ENCODE measurements at regions not wholly inside any gene's neighbourhood (a gene's known extent, or its start where the extent isn't known, plus 50 kb on each side); places are given as distances from the start of the nearest gene placed in this dataset.

DNA sequence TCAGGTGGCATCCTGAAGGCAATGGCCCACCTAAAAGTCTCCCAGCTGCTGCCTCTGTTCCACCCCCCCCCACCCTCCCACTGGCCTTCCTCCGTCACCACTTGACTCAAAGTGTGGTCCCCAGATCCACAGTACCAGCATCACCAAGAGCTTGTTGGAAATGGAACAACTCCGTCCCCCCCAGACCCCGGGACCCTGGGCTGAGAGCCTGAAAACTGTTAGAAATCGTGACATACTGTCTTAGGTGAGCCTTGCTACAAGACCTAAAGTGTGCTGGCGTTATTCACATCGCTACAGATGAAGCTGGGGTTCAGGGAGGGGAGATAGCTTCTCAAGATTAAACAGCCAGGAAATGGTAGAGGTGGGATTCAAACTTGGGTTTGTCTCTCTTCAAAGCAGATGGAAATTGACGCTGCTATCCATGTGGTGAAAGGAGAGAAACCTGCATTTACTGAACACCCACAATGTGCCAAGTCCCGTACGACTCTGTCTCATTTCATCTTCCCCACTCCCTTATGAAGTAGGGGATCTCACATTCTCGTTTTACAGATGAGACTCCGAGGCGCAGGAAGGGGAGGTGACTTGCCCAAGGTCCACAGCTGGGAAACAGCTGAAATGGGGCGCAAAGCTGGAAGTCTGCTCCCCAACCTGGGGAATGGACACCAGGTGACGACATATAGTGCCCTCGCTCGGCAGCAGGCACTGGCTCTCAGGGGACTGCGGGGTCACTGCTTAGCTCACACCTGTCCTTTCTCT is 52.8 kb upstream of the IFFO2 start:
- no peaks in the 10 kb centered on the region for H3K9me3 ChIP-seq
- intact Hi-C loops (cut with DNase I): no loop called here
- DNase-seq: no peak
- TF ChIP-seq, protein P1, sequence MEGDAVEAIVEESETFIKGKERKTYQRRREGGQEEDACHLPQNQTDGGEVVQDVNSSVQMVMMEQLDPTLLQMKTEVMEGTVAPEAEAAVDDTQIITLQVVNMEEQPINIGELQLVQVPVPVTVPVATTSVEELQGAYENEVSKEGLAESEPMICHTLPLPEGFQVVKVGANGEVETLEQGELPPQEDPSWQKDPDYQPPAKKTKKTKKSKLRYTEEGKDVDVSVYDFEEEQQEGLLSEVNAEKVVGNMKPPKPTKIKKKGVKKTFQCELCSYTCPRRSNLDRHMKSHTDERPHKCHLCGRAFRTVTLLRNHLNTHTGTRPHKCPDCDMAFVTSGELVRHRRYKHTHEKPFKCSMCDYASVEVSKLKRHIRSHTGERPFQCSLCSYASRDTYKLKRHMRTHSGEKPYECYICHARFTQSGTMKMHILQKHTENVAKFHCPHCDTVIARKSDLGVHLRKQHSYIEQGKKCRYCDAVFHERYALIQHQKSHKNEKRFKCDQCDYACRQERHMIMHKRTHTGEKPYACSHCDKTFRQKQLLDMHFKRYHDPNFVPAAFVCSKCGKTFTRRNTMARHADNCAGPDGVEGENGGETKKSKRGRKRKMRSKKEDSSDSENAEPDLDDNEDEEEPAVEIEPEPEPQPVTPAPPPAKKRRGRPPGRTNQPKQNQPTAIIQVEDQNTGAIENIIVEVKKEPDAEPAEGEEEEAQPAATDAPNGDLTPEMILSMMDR (IDR thresholded peaks at IDR 0.05): no peak
- no peak for ATAC-seq
- no peak overlapping the region for H3K4me3 ChIP-seq
- H3K36me3 ChIP-seq: no peaks in the 10 kb centered on the region
- H3K27ac ChIP-seq: no peak overlapping the region
- H3K4me1 ChIP-seq: peaks cover 22 to 31% of the 10 kb centered on the region in 2 donors
- peaks cover 0 to 3% of the 10 kb centered on the region in 2 donors for H3K27me3 ChIP-seq

DNA sequence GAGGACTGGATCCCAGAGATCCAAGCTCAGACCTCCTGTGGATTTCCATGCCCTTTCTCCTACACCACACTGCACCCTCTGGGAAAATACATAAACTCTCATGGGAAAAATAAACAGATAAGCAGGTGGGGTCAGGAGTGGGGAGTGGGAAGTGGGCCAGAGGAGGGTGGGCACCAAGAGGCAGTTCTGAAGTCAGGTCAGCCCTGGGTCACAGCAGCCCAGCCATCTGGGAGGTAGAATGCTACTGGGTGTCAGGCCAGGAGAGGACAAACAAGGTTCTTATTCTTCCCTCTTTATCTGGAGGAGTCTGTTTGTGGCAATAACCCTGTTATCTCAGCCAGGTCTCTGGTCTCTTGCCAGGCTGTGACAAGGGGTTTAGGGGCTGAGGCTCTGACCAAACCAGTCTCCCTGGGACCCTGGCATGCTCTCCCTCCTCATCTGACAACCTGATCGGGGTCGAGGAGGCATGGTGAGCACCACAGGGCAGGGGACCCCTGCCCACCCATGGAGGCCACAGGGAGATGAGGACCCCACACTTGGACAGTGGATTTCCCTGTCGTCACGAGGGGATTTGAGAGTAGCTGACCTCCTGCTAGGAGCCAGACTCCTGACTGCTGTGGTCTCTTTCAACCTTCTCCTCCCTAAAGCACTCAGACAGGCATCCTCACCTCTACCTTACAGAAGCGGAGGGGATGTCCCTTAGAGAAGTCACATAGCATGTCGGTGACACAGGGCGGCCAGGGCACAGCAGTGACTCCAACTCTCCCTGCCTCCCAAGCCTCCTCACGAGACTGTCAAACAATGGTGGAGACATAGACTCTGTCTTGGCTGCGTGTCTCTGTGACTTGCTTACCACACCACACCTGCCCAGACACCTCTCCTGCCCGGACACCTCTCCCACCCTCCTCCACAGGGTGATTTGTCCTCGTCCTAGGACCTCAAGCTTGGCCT is 51.3 kb upstream of the IFFO2 start:
- no peak overlapping the region for H3K27ac ChIP-seq
- peak in 1 of 4 donors; percentile 24 for DNase-seq
- H3K27me3 ChIP-seq: peaks cover 0 to 6% of the 10 kb centered on the region in 2 donors
- no peaks in the 10 kb centered on the region for H3K36me3 ChIP-seq
- H3K9me3 ChIP-seq: no peaks in the 10 kb centered on the region
- TF ChIP-seq, protein P1 (IDR thresholded peaks at IDR 0.05): no peak
- intact Hi-C loops (cut with DNase I): no loop called here
- no peak overlapping the region for H3K4me3 ChIP-seq
- no peak for ATAC-seq
- peaks cover 22 to 31% of the 10 kb centered on the region in 2 donors for H3K4me1 ChIP-seq

DNA sequence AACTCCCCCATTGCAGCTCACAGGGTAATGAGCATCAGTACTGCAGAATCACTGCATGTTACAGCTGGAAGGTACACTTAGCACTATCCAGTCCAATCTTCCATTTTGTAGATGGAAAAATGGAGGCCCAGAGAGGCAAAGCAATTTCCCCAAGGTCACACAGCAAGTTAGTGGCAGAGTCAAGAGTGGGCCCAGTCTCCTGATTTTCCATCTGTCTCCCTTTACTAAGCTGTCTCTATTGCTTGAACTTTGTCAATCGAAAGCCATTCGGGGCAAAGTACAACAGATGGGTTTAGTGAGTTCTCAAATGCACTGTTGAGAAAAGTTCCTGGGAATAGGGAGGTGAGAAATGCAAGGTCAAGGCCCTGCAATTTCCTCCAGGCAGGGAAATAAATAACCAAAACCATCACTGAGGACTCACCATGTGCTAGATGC is 50.4 kb upstream of the IFFO2 start:
- no peak overlapping the region for H3K4me3 ChIP-seq
- peaks cover 0 to 6% of the 10 kb centered on the region in 2 donors for H3K27me3 ChIP-seq
- intact Hi-C loops (cut with DNase I): no loop called here
- H3K36me3 ChIP-seq: no peaks in the 10 kb centered on the region
- DNase-seq (no peak), ATAC-seq (no peak)
- TF ChIP-seq, protein P1 (IDR thresholded peaks at IDR 0.05): no peak
- peaks cover 14 to 26% of the 10 kb centered on the region in 2 donors for H3K4me1 ChIP-seq
- H3K9me3 ChIP-seq: no peaks in the 10 kb centered on the region
- H3K27ac ChIP-seq: no peak overlapping the region

Measured in left lung (tissue), 4 donors.